ENCODE measurements at regions not wholly inside any gene's neighbourhood (a gene's known extent, or its start where the extent isn't known, plus 50 kb on each side); places are given as distances from the start of the nearest gene placed in this dataset.
"Not testable (repeated sequence)": the region's sequence is repeated elsewhere in the genome, so short reads cannot be mapped to it uniquely, and the experiment has no call there.

DNA sequence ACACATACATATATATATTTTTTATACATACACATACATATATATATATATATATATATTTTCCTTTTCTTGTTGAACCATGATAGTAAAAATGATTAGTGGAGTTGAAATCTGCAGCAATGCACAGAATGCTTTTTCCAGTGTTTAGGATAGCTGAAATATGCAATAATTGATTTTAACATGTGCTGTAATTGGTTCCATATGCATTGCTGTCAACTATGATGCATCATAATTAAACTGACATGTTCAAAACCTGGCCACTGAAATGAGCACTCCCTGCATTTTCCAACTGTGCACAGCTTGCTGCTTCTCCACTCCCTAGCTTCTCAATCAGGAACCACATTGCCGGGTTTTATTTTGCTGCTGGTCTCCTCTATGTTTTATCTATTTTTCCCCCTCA lies 358.3 kb downstream of the PAX1 start:
- DNase-seq (ENCODE audit: low spot score) = no peak
- intact Hi-C loops (cut with DNase I) = no loop called here

DNA sequence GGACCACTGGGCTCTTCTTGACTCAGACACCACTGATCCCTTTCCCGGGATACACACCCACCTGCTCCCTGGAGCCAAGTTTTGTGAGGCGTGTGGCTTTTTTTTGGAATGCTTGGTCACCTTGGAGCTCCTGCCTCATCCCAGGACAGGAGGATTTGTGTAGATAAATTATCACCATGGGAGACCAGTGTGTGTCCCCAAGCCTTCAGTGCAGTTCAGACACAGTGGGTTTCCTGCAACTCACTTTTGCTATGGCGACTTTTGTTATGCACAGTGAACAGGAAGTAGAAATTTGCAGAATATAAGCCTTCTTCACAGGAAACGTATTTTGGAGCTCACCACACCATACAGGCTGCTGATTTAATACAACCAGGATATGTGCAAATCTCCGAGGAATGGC lies 357.4 kb downstream of the PAX1 start:
- intact Hi-C loops (cut with DNase I) = no loop called here
- no peak for DNase-seq (ENCODE audit: low spot score)

- DNase-seq (ENCODE audit: low spot score) = no peak
- intact Hi-C loops (cut with DNase I) = no loop called here
Observed at GRCh38 chr20:22060610-22061009, 355.1 kb downstream of the PAX1 start.

GRCh38 chr20:22058746-22059145 lies 353.3 kb downstream of the PAX1 start:
- intact Hi-C loops (cut with DNase I) = no loop called here
- no peak for DNase-seq (ENCODE audit: low spot score)

DNA sequence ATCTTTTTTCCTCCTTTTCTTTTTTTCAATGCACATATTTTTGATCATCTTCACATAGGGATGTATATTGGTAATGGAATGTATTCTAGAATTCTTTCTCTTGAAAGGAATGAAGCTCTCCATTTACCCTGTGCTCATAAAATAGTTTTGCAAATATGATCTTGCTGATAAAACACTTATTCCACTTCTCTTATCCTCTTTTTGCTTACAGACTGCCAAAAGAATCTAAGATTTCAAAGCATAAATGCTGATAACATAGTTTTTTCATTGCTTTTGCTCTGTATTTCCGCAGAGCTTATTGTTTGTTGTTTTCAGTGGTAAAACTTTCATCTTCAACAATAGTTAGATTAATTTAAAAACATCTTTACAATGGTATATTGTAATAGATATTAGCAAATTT lies 350.5 kb downstream of the PAX1 start:
- DNase-seq (ENCODE audit: low spot score) = no peak

DNA sequence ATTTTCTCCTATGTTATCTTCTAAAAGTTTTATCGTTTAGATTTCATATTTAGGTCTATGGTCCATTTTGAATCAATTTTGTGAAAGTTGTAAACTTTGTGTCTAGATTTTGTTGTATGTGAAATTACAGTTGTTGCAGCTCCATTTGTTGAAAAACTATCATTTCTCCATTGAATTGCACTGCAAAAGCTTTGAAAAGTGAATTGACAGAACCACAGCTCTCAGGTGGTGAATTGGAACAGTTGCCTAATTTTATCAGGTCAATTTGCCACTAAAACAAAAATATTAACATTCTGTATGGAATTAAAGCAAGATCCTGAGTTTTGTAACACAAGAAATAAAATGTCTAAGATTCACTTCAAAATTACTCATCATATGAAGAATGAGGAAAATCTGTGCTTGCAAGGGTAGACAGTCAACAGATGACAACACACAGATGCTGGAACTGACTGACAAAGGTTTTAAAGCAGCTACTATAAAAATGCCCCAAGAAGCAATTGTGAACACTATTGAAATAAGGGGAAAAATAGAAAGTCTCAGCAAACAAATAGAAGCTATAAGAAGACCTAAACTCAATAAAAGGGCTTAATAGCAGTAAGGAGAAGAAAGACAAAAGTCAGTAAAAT lies 346.7 kb downstream of the PAX1 start:
- intact Hi-C loops (cut with DNase I) = no loop called here
- no peak for DNase-seq (ENCODE audit: low spot score)

More for the DNA sequence above, 350.5 kb downstream of the PAX1 start:
- intact Hi-C loops (cut with DNase I) = no loop called here

- intact Hi-C loops (cut with DNase I) = not testable (repeated sequence)
Observed at GRCh38 chr20:22045956-22046507, 340.6 kb downstream of the PAX1 start.

GRCh38 chr20:22027423-22027822 lies 322.0 kb downstream of the PAX1 start:
- intact Hi-C loops (cut with DNase I) = loop anchor here in 1 of 2 donors (10.0 kb wide), 1 partner anchor 137 kb away; no protein-coding TSS in a partner anchor
- DNase-seq (ENCODE audit: low spot score) = no peak

More at GRCh38 chr20:22045956-22046507, 340.6 kb downstream of the PAX1 start:
- not testable (repeated sequence) for DNase-seq (ENCODE audit: low spot score)

GRCh38 chr20:22020201-22020600 lies 314.7 kb downstream of the PAX1 start:
- intact Hi-C loops (cut with DNase I) = loop anchor here in 1 of 2 donors (10.0 kb wide), 1 partner anchor 145 kb away; no protein-coding TSS in a partner anchor
- DNase-seq (ENCODE audit: low spot score) = no peak

DNA sequence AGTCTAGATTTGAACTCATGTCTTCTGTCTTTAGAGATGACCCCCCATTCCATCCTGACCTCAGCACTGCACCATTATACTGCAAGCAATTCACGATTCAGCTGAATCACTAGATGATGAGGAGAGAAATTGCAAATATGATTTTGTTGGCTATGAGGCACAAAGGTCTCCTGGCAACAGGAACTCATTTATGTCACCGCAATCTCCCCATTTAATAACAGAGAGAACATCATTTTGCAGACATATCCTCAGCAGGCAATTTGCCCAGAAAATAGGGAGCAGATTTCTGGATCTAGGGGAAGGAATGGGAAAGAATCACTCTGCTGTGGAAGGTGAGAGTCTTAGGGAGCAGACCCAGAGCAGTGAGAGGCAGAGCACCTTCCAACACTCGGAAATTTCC lies 303.0 kb downstream of the PAX1 start:
- no peak for DNase-seq (ENCODE audit: low spot score)
- intact Hi-C loops (cut with DNase I) = no loop called here

- DNase-seq (ENCODE audit: low spot score) = no peak
Observed at GRCh38 chr20:22006306-22006705, 300.8 kb downstream of the PAX1 start.

DNA sequence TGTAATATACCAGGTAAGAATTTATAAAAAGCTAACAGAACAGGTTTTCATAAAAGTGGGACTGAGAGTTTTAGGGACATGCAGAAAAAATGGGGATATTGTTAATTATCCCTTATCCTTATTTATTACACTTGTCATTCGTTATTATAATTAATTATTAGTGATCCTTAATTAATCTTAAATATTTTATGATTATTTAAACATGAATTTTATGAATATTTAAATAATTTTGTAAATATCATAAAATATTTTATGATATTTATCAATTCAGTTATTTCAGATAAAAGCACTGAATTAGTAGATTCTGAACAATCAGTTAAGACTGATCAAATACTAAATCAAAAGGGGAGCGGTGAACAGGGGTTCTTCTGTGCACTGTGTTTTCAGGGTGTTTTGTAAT lies 300.1 kb downstream of the PAX1 start:
- intact Hi-C loops (cut with DNase I) = no loop called here
- DNase-seq (ENCODE audit: low spot score) = no peak

More at GRCh38 chr20:22006306-22006705, 300.8 kb downstream of the PAX1 start:
- intact Hi-C loops (cut with DNase I) = no loop called here

DNA sequence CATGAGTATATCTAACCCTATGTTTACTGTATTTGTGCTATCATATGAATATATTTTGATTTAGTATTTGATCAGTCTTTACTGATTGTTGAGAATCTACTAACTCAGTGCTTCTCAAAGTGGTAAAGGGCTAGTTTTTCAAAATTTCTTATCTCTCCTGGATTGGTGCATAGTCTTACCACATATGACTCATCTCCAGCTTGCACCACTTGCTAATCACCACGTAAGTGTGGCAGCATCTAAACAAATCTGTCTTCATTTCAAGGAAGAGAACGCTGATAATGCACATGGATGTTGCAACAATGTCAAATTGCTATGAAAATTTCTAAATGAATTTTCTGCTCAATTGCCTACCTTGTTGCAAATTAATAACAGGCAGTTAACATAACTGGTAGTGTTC lies 299.5 kb downstream of the PAX1 start:
- intact Hi-C loops (cut with DNase I) = no loop called here
- DNase-seq (ENCODE audit: low spot score) = no peak

DNA sequence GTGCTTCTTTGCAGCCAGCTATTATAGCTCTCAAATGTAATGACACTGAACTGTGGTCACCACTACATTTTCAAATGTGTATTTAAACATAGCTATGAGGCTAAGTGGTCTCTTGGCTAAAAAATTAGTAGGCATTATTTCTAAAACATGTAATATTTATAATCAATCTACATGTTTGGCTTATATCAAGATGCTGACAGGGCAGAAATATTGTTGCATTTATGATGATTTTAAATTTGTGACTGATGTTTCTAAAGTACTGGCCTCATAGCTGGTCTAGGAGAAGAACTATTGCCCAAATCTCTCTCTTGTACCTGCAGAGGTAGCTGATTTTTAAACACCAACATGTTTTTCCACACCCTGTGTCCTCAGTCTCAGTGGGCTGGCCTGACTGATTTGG lies 298.2 kb downstream of the PAX1 start:
- DNase-seq (ENCODE audit: low spot score) = no peak
- intact Hi-C loops (cut with DNase I) = no loop called here

- no peak for DNase-seq (ENCODE audit: low spot score)
- intact Hi-C loops (cut with DNase I) = no loop called here
Observed at GRCh38 chr20:22001886-22002285, 296.4 kb downstream of the PAX1 start.

GRCh38 chr20:21995461-21995860 lies 290.0 kb downstream of the PAX1 start:
- no peak for DNase-seq (ENCODE audit: low spot score)
- intact Hi-C loops (cut with DNase I) = no loop called here

- intact Hi-C loops (cut with DNase I) = no loop called here
- DNase-seq (ENCODE audit: low spot score) = no peak
Observed at GRCh38 chr20:21994203-21994602, 288.7 kb downstream of the PAX1 start.

DNA sequence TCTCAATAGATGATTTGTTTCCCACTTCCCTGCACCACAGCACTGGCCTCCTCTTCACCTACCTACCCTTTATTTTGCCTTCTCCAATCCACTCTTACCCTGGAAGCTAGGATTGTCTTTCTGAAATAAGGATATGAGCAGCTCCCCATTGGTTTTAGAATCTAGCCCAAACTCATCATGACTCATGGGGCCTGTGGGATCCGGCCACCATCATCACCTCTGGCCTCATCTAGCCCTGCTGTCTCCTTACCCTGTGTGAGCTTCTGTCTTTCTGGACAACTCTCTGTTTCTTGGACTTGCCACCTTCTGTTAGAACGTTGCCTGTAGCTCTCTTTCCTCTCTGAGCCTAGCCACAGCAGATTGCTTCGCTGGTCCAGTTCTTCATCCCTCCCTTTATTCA lies 277.1 kb downstream of the PAX1 start:
- no peak for DNase-seq (ENCODE audit: low spot score)

GRCh38 chr20:21981597-21982344 lies 276.3 kb downstream of the PAX1 start:
- intact Hi-C loops (cut with DNase I) = no loop called here

More for the DNA sequence above, 277.1 kb downstream of the PAX1 start:
- intact Hi-C loops (cut with DNase I) = no loop called here

DNA sequence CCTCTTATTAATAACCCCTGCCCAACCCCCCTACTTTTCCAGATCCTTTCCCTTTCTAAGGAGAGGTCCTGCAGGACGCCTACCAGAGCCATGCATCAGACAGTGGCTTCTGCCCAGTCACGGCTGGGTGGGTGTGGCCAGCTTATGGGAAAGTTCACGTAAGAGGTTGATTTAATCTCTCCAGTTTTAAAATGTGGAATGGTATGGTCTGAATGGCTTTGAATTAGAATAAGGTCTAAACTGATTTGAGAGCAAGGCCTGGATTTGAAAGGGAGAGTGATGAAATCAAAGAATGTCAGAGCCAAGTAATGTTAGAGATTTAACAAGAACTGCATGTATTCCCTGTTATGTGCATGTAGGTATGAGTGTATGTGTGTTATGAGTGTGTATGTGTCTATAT lies 275.7 kb downstream of the PAX1 start:
- intact Hi-C loops (cut with DNase I) = no loop called here
- DNase-seq (ENCODE audit: low spot score) = no peak

More at GRCh38 chr20:21981597-21982344, 276.3 kb downstream of the PAX1 start:
- DNase-seq (ENCODE audit: low spot score) = no peak

DNA sequence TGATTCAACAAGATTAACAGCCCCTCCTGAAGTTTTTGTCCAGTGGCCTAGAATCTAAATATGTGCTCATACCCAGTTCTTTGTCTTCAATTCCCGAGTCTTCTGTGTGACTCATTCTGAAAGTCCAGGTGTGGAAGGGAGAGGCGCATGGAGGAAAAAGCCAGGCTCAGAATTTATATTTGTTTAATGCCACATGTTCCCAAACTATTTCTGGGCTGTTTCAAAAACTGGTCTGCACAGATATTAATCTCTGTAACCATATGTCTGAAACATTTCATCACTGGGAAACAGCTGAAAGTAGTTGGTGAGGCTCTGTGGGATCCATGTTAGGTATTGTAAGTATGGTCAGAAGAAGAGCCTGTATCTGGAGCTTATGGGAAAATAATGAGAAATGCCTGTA lies 266.0 kb downstream of the PAX1 start:
- intact Hi-C loops (cut with DNase I) = no loop called here
- DNase-seq (ENCODE audit: low spot score) = no peak
